ENCODE measurements at regions not wholly inside any gene's neighbourhood (a gene's known extent, or its start where the extent isn't known, plus 50 kb on each side); places are given as distances from the start of the nearest gene placed in this dataset.

DNA sequence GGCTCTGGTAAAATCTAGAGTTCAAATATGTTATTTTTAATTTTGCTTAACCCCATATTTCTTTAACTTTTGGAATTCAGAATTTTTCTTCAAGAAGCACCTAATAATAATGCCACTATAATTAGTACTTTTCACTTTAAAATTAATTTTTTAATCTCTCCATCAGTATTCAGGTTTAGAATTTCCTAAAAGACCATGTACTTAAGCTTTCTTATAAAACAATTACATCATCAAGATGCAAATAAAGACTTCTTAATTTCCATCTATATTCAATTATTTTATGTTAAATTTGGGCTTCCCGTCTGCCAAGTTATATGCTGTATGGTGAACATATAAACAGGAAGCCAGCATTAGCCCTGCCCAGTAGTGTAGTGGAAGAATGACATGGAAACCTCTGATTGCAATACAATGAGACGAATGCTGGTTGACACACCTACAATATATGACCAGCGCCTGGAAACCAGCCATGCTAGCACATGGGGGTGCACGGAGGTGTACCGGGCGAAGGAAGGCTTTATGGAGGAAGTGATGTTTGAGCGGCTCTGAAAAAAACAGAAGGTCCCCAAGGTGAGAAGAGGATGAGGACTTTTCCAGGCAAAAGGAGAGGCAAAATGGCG lies 82.2 kb downstream of the LLPH start (continued):
- TF ChIP-seq ZNF276 (CRISPR knock-in tag; IDR thresholded peaks at IDR 0.05; ENCODE audit: low read depth) (no peak), ATF6 (CRISPR knock-in tag; conservative IDR thresholded peaks at IDR 0.05) (0 out of 2 replicates have a peak, but pooled peaks have one; percentile 11), ATF3 (CRISPR knock-in tag; IDR thresholded peaks at IDR 0.05) (no peak), ZNF17 (CRISPR knock-in tag; IDR thresholded peaks at IDR 0.05) (no peak)
- TF ChIP-seq, protein P1, sequence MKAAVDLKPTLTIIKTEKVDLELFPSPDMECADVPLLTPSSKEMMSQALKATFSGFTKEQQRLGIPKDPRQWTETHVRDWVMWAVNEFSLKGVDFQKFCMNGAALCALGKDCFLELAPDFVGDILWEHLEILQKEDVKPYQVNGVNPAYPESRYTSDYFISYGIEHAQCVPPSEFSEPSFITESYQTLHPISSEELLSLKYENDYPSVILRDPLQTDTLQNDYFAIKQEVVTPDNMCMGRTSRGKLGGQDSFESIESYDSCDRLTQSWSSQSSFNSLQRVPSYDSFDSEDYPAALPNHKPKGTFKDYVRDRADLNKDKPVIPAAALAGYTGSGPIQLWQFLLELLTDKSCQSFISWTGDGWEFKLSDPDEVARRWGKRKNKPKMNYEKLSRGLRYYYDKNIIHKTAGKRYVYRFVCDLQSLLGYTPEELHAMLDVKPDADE (CRISPR knock-in tag; IDR thresholded peaks at IDR 0.05): no peak

GRCh38 chr12:66047411-66048021 lies 83.0 kb downstream of the LLPH start:
- no peaks in the 10 kb centered on the region for H3K27me3 ChIP-seq (ENCODE audit: control insufficient read depth in 1 of 2, insufficient read depth in 2 of 2, low read length in 2 of 2)
- intact Hi-C loops (cut with micrococcal nuclease; ENCODE audit: unreplicated experiment): loop anchor here (5.0 kb wide), 1 partner anchor 210 kb away; no protein-coding TSS in a partner anchor
- H3K9ac ChIP-seq (ENCODE audit: insufficient read depth, low read depth, low read length): no peak overlapping the region
- CTCF ChIA-PET (ENCODE audit: low intra/inter-chr PET ratio, low total read pairs): no interaction called here
- no peak for ATAC-seq
- H2AFZ ChIP-seq (ENCODE audit: low read length): peak overlapping the region; percentile 28
- H3K9me3 ChIP-seq (ENCODE audit: low read length): no peaks in the 10 kb centered on the region
- no peaks in the 10 kb centered on the region for H3K79me2 ChIP-seq (ENCODE audit: insufficient read depth, low read length)
- DNase-seq (ENCODE audit: low spot score): no peak
- POLR2A ChIA-PET: interaction anchor here (1.9 kb wide), 1 partner anchor 152 kb away, joined by 5 read pairs; no protein-coding TSS in a partner anchor
- H3K27ac ChIP-seq (ENCODE audit: extremely low read length, insufficient read depth, low read length): peak overlapping the region; percentile 82
- no peaks in the 10 kb centered on the region for H3K36me3 ChIP-seq (replicated peaks in 1 of 2; ENCODE audit: control insufficient read depth in 1 of 2, insufficient read depth in 2 of 2, low read length in 2 of 2)
- FAIRE-seq: no peak
- in situ Hi-C loops (cut with HindIII; ENCODE audit: extremely low pct_ligation_motif_present, low pct_unique_long_range_greater_than_20kb): no loop called here
- H3K4me2 ChIP-seq (ENCODE audit: low read depth, low read length): no peak overlapping the region
- no peaks in the 10 kb centered on the region for H4K20me1 ChIP-seq (ENCODE audit: insufficient read depth, low read length)
- BruUV-seq (replicated peaks): no TSS peak
- no peak overlapping the region for H3K4me3 ChIP-seq (replicated peaks in 1 of 3; ENCODE audit: insufficient read depth in 1 of 3, low read depth in 2 of 3, low read length in 3 of 3)
- H3K4me1 ChIP-seq (ENCODE audit: insufficient read depth, low read length): peaks cover 80% of the 10 kb centered on the region
- WGBS (ENCODE audit: low lambda C conversion rate): 100% methylated on average over 1 of the region's 1 CpG
- TF ChIP-seq, protein P2, sequence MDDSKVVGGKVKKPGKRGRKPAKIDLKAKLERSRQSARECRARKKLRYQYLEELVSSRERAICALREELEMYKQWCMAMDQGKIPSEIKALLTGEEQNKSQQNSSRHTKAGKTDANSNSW (CRISPR knock-in tag; IDR thresholded peaks at IDR 0.05; ENCODE audit: borderline replicate concordance): no peak
- TF ChIP-seq EP300 (IDR thresholded peaks at IDR 0.05; ENCODE audit: low read depth in 2 of 2, low read length in 2 of 2) (peak in 1 of 2 experiments; percentile 39; a peak in 1 of 4 replicates), EP300 (CRISPR knock-in tag; IDR thresholded peaks at IDR 0.05; ENCODE audit: borderline replicate concordance) (no peak), SYNCRIP (IDR thresholded peaks at IDR 0.05; ENCODE audit: insufficient read depth, low read depth, low read length) (no peak), ZNF432 (CRISPR knock-in tag; IDR thresholded peaks at IDR 0.05; ENCODE audit: borderline replicate concordance) (no peak)

Data from HepG2 (cell line).